ENCODE measurements at regions not wholly inside any gene's neighbourhood (a gene's known extent, or its start where the extent isn't known, plus 50 kb on each side); places are given as distances from the start of the nearest gene placed in this dataset.
"Not testable (repeated sequence)": the region's sequence is repeated elsewhere in the genome, so short reads cannot be mapped to it uniquely, and the experiment has no call there.

DNA sequence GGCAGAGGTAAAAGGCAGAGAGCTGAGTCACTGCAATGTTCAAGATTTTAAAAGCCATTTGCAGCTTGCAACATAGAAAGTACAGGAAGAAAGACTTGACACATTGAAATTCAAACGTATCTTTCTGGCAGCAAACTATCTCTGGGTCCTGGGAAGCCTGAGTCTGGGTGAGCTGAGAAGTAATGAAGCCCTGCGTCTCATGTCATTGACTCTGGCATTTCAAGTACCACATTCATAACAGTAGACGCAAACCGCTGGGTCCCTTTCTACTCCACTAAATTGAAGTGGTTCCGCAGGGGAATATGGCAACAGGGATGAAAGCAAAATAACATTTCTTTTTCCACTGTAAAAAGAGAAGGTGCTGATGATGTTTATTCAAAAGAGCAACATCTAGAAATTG is 694.3 kb downstream of the BRINP1 start:
- no peak for FAIRE-seq

DNA sequence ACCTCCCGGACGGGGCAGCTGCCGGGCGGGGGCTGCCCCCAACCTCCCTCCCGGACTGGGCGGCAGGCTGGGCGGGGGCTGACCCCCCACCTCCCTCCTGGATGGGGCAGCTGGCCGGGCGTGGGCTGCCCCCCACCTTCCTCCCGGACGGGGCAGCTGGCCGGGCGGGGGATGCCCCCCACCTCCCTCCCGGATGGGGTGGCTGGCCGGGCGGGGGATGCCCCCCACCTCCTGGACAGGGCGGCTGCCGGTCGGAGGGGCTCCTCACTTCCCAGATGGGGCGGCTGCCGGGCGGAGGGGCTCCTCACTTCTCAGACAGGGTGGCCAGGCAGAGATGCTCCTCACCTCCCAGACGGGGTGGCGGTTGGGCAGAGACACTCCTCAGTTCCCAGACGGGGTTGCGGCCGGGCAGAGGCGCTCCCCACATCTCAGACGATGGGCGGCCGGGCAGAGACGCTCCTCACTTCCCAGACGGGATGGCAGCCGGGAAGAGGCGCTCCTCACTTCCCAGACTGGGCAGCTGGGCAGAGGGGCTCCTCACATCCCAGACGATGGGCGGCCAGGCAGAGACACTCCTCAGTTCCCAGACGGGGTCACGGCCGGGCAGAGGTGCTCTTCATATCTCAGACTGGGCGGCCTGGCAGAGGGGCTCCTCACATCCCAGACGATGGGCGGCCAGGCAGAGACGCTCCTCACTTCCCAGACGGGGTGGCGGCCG is 691.1 kb downstream of the BRINP1 start:
- not testable (repeated sequence) for FAIRE-seq

DNA sequence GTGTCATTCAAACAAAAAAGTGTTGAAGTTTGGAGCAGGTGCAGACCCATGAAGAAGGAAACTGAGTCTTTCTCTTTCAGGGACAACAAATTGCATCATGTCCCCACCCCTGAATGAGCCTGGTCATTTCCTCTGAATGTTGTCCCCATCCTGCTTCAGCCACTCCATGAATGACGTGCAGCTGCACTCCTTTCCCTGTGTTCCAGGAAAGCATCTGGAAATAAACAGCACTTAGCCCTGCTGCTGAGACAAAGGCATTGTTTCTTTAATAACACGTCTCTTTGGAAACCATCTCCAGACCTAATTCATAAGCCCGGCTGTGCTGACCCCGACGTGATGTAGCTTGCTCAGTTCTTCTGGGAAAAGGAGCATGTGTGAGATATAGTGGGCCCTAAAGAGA is 682.3 kb downstream of the BRINP1 start:
- no peak for FAIRE-seq

DNA sequence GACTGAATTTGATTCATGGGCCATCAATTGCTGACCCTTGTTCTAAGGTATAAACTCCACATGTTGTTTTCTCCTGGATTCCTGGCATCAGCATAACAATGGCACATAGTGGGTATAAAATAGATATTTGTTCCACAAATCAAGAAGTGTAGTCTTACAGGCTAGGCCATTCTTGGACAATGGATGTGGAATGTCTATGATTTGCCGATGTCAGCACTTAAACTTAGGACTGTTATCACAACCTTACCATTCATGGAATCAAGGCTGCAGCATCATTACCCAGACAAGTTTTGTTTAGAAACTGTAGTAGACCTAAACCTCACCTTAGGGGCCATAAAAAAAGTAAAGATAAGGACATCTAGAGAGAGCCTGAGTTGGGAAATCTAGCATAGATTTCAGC is 680.0 kb downstream of the BRINP1 start:
- FAIRE-seq, result no peak

DNA sequence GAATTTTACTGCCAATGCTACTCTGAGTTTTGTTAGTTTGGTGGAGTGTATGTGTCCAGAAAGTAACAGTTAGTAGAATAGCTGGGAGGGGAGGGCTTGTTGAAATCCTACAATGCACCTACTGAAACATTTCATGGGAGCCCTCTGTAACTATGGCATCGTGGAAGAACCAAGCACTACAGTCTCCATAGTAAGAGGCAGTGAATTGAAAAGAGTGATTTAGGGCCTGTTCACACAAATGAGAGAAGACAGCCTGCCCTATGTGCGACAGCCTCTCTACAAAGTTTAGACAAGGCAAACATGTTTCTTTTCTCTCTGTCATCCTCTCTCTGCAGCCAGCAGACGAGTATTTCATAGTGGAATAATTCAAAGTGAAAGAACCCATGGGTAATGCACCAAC is 676.6 kb downstream of the BRINP1 start:
- FAIRE-seq, result no peak

DNA sequence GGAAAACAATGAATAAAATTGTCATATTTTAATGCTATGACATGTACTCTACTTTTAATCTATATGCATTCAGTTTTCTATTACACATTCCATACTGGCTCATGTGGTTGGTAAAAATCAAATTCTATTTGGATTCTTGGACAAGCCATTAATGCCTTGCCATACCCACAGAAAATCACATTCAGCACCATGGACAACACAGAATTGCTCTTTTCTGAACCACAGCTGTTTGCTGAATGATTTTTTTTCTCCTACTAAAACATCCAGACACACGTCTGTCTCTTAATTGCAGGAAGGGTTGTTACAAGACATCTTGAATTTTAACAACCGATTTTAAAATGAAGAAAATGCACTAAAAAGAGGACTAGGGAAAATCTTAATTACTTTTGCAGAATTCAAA is 675.6 kb downstream of the BRINP1 start:
- no peak for FAIRE-seq

DNA sequence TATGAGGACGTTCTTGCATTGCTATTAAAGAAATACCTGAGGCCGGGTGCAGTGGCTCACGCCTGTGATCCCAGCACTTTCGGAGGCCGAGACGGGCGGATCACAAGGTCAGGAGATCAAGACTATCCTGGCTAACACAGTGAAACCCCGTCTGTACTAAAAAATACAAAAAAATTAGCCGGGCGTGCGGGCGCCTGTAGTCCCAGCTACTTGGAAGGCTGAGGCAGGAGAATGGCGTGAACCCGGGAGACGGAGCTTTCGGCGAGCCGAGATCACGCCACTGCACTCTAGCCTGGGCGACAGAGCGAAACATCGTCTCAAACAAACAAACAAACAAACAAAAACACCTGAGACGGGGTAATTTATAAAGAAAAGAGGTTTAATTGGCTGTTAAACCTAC is 674.0 kb downstream of the BRINP1 start:
- FAIRE-seq, result not testable (repeated sequence)

DNA sequence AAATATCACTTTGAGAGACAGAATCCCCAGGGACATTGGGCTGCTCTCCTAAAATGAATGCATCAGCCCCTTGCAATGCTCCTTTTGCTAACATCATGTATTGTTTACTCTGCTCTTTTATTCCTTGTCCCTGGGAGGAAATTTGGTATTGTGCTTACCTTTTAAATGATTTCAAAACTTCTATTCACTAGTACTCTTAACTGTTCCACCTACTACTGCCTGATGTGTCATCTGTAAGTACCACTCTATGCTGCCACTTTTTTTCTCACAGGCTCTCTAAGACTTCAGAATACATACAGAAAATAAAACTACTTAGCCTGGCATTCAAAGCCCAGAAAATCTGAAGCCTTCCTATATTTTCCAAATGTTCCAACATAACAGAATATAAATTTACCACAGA is 667.2 kb downstream of the BRINP1 start:
- FAIRE-seq, result no peak

DNA sequence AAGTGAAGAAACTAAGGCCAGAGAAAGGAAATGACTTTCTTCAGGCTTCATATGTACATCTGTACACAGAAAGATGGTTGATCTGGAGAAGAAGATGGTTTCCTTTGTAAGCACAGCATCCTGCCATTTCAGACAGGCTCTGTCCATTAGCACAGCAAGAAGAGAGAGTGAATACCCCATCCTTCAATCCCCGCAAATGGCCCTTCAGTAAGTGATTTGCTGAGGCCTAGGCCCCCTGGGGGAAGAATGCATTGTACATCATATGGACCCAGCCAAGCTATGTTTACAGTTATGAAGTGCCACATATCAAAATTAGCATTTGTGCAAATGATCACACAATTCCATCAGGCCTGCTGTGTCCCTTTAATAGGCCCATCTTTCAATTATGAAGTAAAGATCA is 657.4 kb downstream of the BRINP1 start:
- FAIRE-seq, result no peak

DNA sequence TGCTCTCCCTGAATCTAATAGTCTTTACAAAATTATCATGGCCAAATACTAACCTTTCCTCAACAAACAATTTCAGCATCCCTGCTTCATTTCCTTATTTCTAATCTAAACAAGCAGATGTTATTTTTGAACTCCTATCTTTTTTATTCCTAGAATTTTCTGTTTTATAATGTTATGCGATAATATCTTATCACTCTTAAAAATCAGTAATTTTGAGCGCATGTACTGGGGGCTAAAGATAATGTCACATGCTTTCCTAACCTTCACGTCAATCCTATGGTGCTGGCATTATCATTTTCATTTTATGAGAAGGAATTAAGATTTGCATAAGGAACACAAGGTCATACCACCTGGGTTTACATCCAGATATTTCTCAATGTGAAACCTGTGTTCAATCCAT is 648.0 kb downstream of the BRINP1 start:
- FAIRE-seq, result no peak

DNA sequence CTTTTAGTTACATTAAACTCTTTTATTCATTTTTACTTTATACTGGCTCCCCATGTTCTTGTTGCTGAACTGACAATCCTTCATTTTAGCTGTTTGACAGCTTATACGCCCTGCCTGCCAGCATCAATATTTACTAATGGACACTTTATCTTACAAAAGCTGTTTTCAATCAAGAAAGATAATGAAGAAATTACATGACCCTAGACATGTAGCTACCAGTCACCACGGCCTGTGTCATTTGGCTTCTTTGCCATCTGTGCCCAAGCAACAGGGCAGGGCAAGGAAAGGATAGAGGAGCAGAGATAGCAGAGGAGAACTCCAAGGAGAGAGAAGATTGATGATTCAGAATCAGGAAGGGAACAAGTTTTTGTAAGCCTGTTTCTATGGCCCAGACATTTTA is 647.3 kb downstream of the BRINP1 start:
- FAIRE-seq, result no peak

DNA sequence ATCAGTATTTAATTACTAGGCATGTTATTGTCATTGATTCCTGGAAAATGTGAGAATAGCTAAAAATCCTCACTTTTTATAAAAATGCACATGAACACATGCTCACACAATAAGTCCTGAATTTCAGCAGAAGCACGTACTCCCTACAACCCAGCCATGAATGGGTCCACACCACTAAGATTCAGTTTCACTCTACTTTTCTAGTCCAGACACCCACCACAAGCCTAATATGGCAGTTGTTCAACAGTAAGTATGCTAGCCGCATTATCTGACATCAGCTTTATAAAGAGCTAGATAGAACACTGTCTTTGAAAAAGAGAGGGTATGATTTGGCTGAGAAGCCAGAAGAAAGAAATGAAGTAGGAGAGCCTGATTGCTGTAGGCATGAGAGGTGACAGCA is 639.3 kb downstream of the BRINP1 start:
- FAIRE-seq, result no peak

DNA sequence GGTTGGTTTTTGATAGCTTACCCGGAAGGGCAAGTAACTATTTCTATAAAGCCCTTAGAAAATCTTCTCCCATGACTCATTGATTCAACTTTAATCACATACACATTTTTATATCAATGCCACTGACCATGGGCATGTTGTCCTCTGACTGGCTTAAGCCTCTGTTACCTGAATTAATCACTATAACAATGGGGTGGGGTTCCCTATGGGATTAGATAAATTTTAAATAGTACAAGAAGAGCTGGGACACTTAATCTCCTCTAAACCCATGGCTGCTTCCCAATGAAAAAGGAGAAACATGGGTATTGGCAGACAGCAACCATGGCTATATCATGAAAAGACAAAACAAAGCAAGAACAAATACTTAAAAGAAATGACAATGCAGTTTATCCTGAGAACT is 636.2 kb downstream of the BRINP1 start:
- FAIRE-seq, result no peak

DNA sequence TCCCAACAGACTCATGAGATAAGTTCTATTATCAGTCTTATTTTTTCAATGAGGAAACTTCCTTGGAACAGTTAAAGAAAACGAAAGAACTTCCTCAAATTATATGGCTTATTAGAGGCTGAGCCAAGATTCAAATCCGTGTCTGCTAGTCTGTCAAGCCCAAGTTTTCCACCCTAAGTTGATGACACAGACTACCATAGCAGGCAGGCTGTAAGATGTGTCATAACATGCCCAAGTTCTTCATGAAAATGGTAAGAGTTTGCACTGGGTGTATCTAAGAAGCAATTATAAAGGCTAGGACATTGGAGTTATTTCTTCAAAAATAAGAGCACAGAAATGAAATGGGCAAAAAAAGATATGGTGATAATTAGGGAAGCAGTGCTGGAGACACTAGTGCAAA is 634.5 kb downstream of the BRINP1 start:
- FAIRE-seq, result no peak

DNA sequence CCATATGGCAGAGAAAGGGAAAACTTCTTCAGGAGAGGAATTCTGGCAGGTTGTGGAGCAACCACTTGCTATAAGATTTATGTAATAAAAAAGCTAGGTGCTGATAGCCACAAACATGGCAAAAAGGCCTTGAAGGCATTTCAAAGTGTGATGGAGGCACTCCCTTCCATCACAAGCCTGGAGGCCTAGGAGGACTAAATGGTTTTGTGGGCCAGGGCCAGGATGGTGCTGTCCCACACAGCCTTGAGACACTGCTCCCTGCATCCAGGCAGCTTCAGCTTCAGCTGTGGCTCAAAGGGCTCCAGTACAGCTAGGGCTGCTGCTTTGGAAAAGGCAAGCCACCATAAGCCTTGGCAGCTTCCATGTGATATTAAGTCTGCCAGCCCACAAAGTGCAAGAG is 632.8 kb downstream of the BRINP1 start:
- no peak for FAIRE-seq

DNA sequence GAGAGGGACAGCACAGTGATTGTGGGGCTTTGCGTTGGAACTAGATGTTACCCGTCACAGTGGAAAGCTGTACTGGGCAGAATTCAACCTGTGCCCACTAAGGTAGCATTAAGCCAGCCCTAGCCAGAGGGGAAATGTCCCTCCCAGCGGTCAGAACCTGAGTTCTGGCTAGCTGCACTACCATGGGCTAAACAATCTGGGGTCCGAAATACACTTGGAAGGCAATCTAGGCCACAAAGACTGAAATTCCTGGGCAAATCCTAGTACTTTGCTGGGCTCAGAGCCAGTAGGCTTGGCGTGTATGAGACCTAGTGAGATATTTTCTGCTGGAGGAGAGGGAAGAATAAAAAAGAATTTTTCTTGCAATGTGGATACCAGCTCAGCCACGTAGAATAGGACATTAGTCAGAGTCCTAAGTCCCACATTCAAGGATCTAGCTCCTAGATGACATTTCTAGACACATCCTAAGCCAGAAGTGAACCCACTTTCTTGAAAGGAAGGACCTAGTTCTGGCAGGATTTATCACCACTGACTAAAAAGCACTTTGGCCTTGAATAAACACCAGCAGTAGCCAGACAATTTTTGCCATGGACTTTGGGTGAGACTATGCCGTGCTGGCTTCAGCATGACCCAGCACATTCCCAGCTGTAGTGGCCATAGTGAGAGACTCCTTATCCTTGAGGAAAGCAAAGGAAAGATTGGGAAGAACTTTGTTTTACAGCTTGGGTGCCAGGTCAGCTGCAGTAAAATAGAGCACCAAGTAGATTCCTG is 618.0 kb downstream of the BRINP1 start:
- FAIRE-seq, result no peak

DNA sequence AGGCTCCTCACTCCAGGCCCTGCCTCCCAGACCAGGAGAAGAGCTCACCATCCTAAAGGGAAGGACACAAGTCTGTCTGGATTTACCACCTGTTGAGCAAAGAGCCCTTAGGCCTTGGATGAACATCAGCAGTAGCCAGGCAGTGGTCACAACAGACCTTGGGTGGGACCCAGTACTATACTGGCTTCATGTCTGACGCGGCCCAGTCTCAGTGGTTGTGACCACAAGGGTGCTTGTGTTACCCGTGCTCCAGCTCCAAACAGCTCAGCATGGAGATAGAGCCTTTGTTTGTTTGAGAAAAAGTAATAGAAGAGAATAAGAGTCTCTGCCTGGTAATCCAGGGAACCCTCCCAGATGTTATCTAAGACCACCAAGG is 617.4 kb downstream of the BRINP1 start:
- FAIRE-seq, result no peak

DNA sequence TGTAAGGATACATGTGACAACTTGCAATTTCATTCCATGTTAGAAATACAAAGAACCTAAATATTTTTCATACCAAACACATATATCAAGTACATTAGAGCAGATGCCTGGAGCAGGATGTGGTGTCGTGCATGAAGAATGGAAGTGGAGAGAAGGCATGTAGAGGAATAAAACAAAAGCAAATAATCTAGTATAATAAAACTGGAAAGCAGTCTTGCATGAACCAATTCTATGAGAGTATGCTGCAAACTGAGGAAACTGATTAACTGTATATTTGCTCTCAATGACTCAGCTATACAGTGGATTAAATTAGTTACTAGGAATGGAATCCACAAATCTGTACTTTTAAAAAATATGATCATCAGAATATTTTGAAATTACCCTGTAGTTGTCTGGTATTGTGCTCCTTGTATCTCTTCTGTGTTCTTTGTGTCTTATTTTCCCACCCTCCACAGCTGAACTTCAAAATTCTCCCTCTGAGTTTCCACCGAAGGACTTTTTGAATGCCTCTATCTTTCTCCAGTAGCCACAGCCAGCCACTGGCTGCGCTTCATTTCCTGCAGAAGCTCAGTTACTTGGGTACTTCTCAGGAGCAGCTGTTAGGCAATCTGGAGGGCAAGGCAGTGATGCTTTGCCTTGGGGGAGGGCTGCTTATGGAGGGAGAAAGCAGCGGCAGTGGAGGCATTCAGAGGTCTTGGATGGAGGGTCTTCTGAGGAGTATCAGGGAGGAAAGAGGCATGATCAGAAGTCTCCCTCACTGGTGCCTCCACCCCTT is 608.0 kb downstream of the BRINP1 start:
- no peak for FAIRE-seq

DNA sequence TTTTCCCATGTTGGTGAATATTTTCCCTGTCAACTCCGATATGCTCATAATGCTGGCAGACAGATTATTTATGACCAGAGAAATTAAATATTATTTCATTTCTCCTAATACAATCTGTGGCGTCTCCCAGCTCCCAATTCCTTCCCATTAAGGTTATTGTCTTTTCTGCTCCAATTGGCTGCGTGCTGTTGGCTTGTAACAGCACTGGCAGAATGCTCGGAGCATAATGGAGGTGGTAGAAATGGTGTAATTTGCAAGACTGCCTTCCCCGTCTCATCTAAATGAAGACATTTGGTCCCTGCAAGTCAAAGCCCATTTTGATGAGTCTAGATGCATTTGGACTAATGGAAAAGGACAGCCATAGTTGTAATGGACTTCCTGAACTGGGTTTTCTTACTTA is 601.7 kb downstream of the BRINP1 start:
- no peak for FAIRE-seq

DNA sequence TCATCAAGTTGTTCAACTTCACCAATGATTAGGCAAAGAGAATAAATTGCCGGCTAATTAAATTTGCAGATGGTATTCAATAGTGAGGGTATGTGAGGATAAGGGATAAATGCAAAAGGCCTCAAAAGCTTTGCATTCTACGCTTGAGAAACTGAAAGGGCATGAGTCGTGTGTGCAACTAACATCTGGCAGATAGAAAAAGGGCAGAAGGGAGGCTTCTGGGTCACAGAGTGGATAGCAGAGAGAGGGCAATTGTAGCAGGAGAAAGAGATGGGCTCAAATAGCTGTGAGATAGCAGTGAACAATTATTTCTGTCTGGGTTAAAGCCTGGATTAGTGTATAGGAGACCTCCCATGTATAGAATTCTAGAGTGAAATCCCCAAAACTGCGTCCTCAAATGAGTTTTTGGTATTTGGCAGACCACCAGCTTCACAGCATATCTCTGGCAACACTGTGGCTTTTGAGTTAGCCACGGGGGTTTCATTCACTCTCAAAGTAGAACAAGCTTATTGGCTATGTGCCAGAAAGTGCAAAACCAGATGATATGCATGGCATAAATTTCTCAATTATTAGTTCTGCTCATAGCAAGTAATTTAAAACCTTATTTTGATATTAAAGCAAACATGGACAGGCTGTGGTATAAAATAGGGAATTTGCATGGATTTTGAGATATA is 586.3 kb downstream of the BRINP1 start:
- FAIRE-seq, result no peak

DNA sequence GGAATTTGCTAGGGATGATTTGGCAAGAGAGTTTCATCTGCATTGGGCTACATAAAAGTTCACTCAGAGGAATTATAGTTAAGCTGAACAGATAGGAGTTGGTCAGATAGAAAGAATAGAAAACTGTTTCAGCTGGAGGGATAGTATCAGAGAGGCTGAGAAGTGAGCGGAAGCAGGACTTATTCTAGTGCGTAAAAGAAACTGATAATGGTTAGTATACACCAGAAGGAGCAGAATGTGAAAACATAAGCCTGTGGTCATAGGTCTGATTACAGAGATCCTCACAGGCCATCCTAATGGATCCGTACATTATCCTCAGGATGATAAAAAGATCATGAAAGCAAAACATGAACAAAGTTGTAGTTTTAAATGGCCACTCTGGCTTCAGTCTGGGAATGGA is 585.2 kb downstream of the BRINP1 start:
- no peak for FAIRE-seq

DNA sequence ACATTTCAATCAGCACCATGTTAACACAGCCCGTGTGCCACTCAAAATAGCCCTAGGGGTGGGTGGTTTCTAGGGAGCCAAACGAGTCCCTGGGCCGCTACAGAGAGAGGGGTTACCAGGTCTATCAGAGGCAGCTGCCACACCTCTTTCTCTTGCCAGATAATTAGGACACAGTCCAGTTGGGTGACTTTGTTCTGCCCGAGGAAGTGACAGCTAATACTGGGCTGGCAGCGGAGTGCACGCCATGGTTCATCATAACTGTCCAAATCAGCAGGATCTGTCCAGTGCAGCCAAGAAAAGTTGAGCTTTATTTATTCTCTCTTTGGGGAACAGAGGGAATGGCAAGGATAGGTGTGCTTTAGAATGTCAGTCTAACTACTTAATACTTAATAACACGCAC is 583.8 kb downstream of the BRINP1 start:
- no peak for FAIRE-seq

DNA sequence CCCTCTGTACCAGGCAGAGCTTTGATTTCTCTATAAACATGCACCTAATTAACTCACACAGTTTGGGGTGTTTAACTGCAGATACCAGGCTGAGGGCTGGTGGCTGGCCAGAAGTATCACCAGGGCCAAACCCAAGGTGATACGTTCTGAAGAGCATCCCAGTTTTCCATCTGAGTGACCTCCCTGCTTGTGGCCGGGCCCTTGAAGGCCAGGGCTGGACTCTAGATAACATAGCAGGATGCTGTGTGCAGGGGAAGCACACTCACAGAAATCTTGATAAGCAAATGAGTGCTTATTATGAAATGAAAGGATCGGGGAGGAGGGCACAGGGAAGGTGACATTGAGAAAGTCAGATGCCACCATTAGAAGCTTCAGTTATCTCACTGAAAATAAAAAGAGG is 582.4 kb downstream of the BRINP1 start:
- FAIRE-seq, result no peak
